Suprapubic skin (tissue), 4 donors: ENCODE measurements at regions not wholly inside any gene's neighbourhood (a gene's known extent, or its start where the extent isn't known, plus 50 kb on each side); places are given as distances from the start of the nearest gene placed in this dataset.

Source experiments
- DNase-seq, 2 donors: peaks; one replicate each; pipeline ENCODE4 v3.0.0-alpha.2; 2019; ENCODE audit warnings: low spot score in 2 of 2
- H3K27ac ChIP-seq: fragments of 200-600 bp; sonication (generic); one replicate; pipeline ENCODE4 v1.5.1; 2019
- H3K27me3 ChIP-seq: fragments of 200-600 bp; sonication (generic); one replicate; pipeline ENCODE4 v1.5.1; 2019
- H3K36me3 ChIP-seq: fragments of 200-600 bp; sonication (generic); one replicate; pipeline ENCODE4 v1.5.1; 2019
- H3K4me1 ChIP-seq: fragments of 200-600 bp; sonication (generic); one replicate; pipeline ENCODE4 v1.5.1; 2019
- H3K4me3 ChIP-seq: fragments of 200-600 bp; sonication (generic); one replicate; pipeline ENCODE4 v1.5.1; 2019; ENCODE audit warnings: mild to moderate bottlenecking
- H3K9me3 ChIP-seq: fragments of 200-600 bp; sonication (generic); one replicate; pipeline ENCODE4 v1.5.1; 2019
- EP300 ChIP-seq: sonication (generic); formaldehyde crosslinking; IDR thresholded peaks from one replicate; pipeline ENCODE4 v1.6.1; 2017; ENCODE audit warnings: antibody characterized with exemption
- POLR2A ChIP-seq, 2 donors: fragments of 450-650 bp; IDR thresholded peaks; one replicate each; pipeline ENCODE4 v1.6.1; 2017; ENCODE audit warnings: antibody characterized with exemption in 2 of 2, mild to moderate bottlenecking in 2 of 2, moderate library complexity in 2 of 2
- POLR2AphosphoS5 ChIP-seq, 3 donors: sonication (generic); formaldehyde crosslinking; IDR thresholded peaks; one replicate each; pipeline ENCODE4 v1.6.1; 2017; ENCODE audit warnings: antibody characterized with exemption in 3 of 3
- WGBS: methylation state at CpG from one replicate; pipeline ENCODE4 v1.1.5; 2018; 5-methylcytosine and 5-hydroxymethylcytosine counted together
- TF ChIP-seq, protein P1 (sequence below), 2 donors: fragments of 200-600 bp in 1 of 2; fragments of 450-650 bp in 1 of 2; sonication (generic) in 1 of 2; IDR thresholded peaks; one replicate each; pipeline ENCODE4 v1.5.1; 2016 to 2019; ENCODE audit warnings: antibody characterized with exemption in 2 of 2, mild to moderate bottlenecking in 1 of 2, moderate library complexity in 1 of 2

DNA sequence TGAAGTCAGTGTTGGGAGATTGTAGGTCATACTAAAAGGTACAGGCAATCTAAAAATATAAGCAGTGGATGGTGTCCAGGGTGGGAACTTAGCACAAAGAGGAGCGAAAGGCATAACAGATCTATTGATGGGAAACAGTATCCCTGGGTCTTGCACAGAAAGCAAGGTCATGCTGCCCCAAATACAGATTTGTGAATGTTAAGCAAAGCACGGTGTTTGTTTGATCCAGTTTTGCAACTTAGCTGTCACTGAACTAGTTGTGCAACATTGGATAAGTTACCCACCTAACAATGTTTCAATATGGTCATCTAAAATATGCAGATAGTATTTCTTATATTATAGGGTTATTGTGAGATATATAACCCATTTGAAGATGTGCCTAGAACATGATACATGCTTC lies 162.9 kb downstream of the BLID start:
- TF ChIP-seq POLR2AphosphoS5 (IDR thresholded peaks at IDR 0.05): no peak
- TF ChIP-seq, protein P1, sequence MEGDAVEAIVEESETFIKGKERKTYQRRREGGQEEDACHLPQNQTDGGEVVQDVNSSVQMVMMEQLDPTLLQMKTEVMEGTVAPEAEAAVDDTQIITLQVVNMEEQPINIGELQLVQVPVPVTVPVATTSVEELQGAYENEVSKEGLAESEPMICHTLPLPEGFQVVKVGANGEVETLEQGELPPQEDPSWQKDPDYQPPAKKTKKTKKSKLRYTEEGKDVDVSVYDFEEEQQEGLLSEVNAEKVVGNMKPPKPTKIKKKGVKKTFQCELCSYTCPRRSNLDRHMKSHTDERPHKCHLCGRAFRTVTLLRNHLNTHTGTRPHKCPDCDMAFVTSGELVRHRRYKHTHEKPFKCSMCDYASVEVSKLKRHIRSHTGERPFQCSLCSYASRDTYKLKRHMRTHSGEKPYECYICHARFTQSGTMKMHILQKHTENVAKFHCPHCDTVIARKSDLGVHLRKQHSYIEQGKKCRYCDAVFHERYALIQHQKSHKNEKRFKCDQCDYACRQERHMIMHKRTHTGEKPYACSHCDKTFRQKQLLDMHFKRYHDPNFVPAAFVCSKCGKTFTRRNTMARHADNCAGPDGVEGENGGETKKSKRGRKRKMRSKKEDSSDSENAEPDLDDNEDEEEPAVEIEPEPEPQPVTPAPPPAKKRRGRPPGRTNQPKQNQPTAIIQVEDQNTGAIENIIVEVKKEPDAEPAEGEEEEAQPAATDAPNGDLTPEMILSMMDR (IDR thresholded peaks at IDR 0.05): no peak
- TF ChIP-seq POLR2A (IDR thresholded peaks at IDR 0.05): no peak
- TF ChIP-seq EP300: no peak
- H3K27me3 ChIP-seq: peaks cover 3% of the 10 kb centered on the region
- H3K4me3 ChIP-seq: no peak overlapping the region
- no peaks in the 10 kb centered on the region for H3K4me1 ChIP-seq
- H3K27ac ChIP-seq: no peak overlapping the region
- no peak for DNase-seq
- H3K9me3 ChIP-seq: no peaks in the 10 kb centered on the region
- no peaks in the 10 kb centered on the region for H3K36me3 ChIP-seq
- WGBS: 84% methylated on average over 2 of the region's 2 CpGs

DNA sequence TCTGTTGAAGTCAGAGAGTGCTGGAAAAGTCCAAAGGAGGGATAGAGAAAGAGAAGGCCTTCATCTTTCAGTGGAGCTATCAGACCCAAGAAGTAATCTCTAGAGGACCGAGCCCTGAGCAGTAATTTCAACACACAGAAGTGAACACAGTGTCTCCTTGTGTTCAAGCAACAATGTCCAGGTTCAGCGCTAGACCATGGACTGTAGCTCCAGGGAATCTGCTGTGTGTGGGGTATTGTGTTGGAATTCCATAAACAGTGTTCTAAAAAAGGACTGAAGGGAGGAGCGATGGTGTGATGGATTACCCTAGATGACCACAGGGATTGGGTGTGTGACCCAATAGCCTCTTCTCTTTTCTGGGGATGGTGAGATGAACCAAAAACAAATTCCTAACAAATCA lies 165.9 kb downstream of the BLID start:
- Histone ChIP-seq H3K9me3 (peaks cover 5% of the 10 kb centered on the region), H3K4me3 (no peak overlapping the region), H3K36me3 (no peaks in the 10 kb centered on the region), H3K27ac (no peak overlapping the region), H3K27me3 (no peaks in the 10 kb centered on the region), H3K4me1 (no peaks in the 10 kb centered on the region)
- 94% methylated on average over 3 of the region's 3 CpGs for WGBS
- DNase-seq: no peak
- TF ChIP-seq EP300 (no peak), POLR2A (IDR thresholded peaks at IDR 0.05) (no peak), POLR2AphosphoS5 (IDR thresholded peaks at IDR 0.05) (no peak)
- TF ChIP-seq, protein P1 (IDR thresholded peaks at IDR 0.05): no peak

DNA sequence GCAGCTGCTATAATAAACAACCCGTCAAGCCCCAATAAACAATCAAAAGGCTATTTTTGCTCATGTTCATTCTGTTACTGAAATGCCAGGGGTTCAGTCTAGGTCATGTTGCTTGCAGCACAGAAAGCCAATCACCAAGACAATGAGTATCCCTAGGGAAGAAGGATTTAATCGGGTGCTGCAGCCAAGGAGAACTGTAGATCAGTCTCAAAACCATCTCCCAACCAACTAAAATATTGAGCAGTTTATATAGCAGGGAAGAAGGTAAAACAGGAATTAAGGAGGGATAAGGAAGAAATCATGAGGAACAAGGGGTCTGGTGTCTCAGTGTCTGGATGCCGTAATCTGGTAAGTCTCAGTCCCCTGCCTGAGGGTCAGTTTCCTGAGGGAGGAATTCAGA lies 169.5 kb downstream of the BLID start:
- WGBS: 95% methylated on average over 3 of the region's 3 CpGs
- Histone ChIP-seq H3K4me3 (no peak overlapping the region), H3K36me3 (no peaks in the 10 kb centered on the region), H3K27ac (no peak overlapping the region), H3K4me1 (no peaks in the 10 kb centered on the region), H3K9me3 (peaks cover 5% of the 10 kb centered on the region), H3K27me3 (no peaks in the 10 kb centered on the region)
- TF ChIP-seq POLR2A (IDR thresholded peaks at IDR 0.05): no peak
- no peak for TF ChIP-seq POLR2AphosphoS5 (IDR thresholded peaks at IDR 0.05)
- TF ChIP-seq, protein P1 (IDR thresholded peaks at IDR 0.05): no peak
- TF ChIP-seq EP300: no peak
- DNase-seq: no peak

DNA sequence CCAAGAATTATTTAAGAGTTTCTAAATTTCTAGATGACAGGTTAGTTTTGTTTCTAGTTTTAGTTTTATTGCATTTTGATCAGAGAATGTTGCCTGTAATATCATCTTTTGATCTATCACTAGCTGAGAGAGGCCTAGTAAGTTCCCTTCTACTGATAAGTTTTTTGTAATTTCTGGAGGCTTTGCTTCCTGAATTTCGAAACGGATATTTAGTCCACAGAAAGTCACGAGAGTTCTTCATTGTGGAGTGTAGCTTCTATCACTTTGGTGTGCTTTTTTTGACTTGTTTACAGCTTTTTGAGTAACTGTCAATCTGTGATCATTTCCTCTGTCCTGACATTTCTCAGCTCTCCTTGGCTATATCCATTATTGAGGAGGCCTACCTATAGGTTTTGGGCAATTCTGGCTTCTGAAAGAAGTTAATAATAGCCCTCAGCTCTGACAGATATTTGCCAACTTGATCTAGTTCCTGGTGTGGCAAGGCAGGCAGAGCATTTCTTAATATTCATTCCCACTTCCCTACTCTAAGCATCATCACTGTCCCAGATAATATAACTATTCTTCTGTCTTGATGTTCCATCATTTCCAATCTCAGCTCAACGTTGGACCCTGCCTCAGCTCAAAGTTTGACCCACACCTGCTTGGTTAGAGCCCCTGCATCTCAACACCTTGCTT lies 171.3 kb downstream of the BLID start:
- Histone ChIP-seq H3K4me3 (no peak overlapping the region), H3K9me3 (peaks cover 5% of the 10 kb centered on the region), H3K27me3 (no peaks in the 10 kb centered on the region), H3K36me3 (no peaks in the 10 kb centered on the region), H3K27ac (no peak overlapping the region), H3K4me1 (no peaks in the 10 kb centered on the region)
- 44% methylated on average over 4 of the region's 4 CpGs for WGBS
- DNase-seq: no peak
- TF ChIP-seq, protein P1 (IDR thresholded peaks at IDR 0.05): no peak
- TF ChIP-seq EP300 (no peak), POLR2A (IDR thresholded peaks at IDR 0.05) (no peak), POLR2AphosphoS5 (IDR thresholded peaks at IDR 0.05) (no peak)

DNA sequence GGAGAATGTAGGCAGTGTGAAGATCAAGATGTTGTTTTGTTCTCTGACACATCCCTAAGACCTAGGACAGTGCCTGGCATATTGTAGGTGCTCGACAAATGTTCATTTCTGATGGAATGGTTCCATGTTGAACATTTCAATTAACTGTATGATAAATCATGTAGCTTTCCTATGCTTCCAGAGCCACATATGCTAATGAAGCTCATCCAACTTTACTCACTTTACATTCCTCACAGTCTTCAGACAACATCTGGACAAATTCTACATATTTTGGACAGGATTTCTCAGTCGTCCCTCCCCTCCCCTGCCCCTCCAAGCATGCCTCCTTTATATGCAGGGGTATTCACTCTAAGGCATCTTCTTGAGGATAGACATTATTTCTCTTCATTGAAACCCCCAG lies 177.9 kb downstream of the BLID start:
- Histone ChIP-seq H3K9me3 (no peaks in the 10 kb centered on the region), H3K4me1 (no peaks in the 10 kb centered on the region), H3K36me3 (no peaks in the 10 kb centered on the region), H3K27ac (no peak overlapping the region), H3K27me3 (no peaks in the 10 kb centered on the region), H3K4me3 (no peak overlapping the region)
- WGBS: 66% methylated on average over 2 of the region's 2 CpGs
- TF ChIP-seq POLR2AphosphoS5 (IDR thresholded peaks at IDR 0.05) (no peak), POLR2A (IDR thresholded peaks at IDR 0.05) (no peak), EP300 (no peak)
- TF ChIP-seq, protein P1 (IDR thresholded peaks at IDR 0.05): no peak
- no peak for DNase-seq
